Endothelial cell of umbilical vein (primary cell): ENCODE measurements at regions not wholly inside any gene's neighbourhood (a gene's known extent, or its start where the extent isn't known, plus 50 kb on each side); places are given as distances from the start of the nearest gene placed in this dataset.

Experiments used
- BruUV-seq: library from RNA; stranded (reverse); fragments of 400-500 nt; replicated peaks from 2 replicates; lab custom pipeline; 2021; lab: Mats Ljungman, UMichigan
- CTCF ChIA-PET: fragments of 300-600, 350-600 bp; sonication (Branson Sonifier 250); formaldehyde crosslinking; loops from one replicate; lab custom pipeline; 2021; ENCODE audit warnings: antibody characterized with exemption, inconsistent platforms; lab: Charles Lee
- POLR2A ChIA-PET: fragments of 300-600, 350-600 bp; sonication (Branson Sonifier 250); formaldehyde crosslinking; loops from one replicate; lab custom pipeline; 2021; ENCODE audit warnings: antibody characterized with exemption, inconsistent platforms; lab: Charles Lee
- DNase-seq: peaks from one replicate; pipeline ENCODE4 v3.0.0-alpha.2; 2011; ENCODE audit warnings: low read depth, low spot score
- FAIRE-seq: peaks from 2 replicates; lab custom pipeline; 2011; peaks lifted over from hg19 to GRCh38; lab: Jason Lieb, UNC
- H2AFZ ChIP-seq: 2 replicates; pipeline ENCODE4 v1.6.0; 2012; ENCODE audit warnings: low read depth, low read length, control low read depth, inconsistent platforms
- H3K27ac ChIP-seq: 2 replicates; pipeline ENCODE4 v1.5.1; 2011; ENCODE audit warnings: low read depth, mild to moderate bottlenecking, control low read depth, low read length, moderate library complexity; ENCODE audit not compliant: insufficient read depth
- H3K27me3 ChIP-seq, 2 experiments: 2 replicates each; pipeline versions ENCODE4 v1.6.0 to v1.6.1; 2011; ENCODE audit warnings: low read length in 2 of 2, mixed read lengths in 1 of 2; ENCODE audit not compliant: control insufficient read depth in 2 of 2, insufficient read depth in 2 of 2
- H3K36me3 ChIP-seq, 2 experiments: 2 replicates in 1 of 2; 3 replicates in 1 of 2; pipeline ENCODE4 v1.5.1; 2011; ENCODE audit warnings: low read length in 2 of 2, mild to moderate bottlenecking in 1 of 2, moderate library complexity in 1 of 2; ENCODE audit not compliant: control insufficient read depth in 2 of 2, insufficient read depth in 2 of 2; ENCODE audit errors: extremely low read depth in 1 of 2
- H3K4me1 ChIP-seq: 3 replicates; pipeline ENCODE4 v1.5.1; 2011; ENCODE audit warnings: mild to moderate bottlenecking, low read length; ENCODE audit not compliant: control insufficient read depth, insufficient read depth; ENCODE audit errors: extremely low read depth
- H3K4me2 ChIP-seq: 2 replicates; pipeline ENCODE4 v1.6.1; 2011; ENCODE audit warnings: low read length, control low read depth, mixed read lengths; ENCODE audit not compliant: insufficient read depth
- H3K4me3 ChIP-seq, 3 experiments: fragments of 200-600 bp in 1 of 3; sonication (generic), shearing (Covaris generic) in 1 of 3; replicated peaks in 1 of 3; 2 replicates each; pipeline ENCODE4 v1.5.1; 2011 to 2016; ENCODE audit warnings: control low read depth in 3 of 3, low read length in 3 of 3, mild to moderate bottlenecking in 2 of 3, inconsistent platforms in 1 of 3, low read depth in 1 of 3, moderate library complexity in 1 of 3; ENCODE audit not compliant: insufficient read depth in 1 of 3
- H3K79me2 ChIP-seq: 2 replicates; pipeline ENCODE4 v1.6.0; 2012; ENCODE audit warnings: low read length, inconsistent platforms; ENCODE audit not compliant: control insufficient read depth, insufficient read depth
- H3K9ac ChIP-seq: replicated peaks from 2 replicates; pipeline ENCODE3; 2011; ENCODE audit warnings: low read length, control low read depth; ENCODE audit not compliant: insufficient read depth; ENCODE audit errors: extremely low read depth
- H3K9me1 ChIP-seq: replicated peaks from 3 replicates; pipeline ENCODE4 v1.6.0; 2011; ENCODE audit warnings: mild to moderate bottlenecking, low read length; ENCODE audit not compliant: control insufficient read depth, insufficient read depth; ENCODE audit errors: extremely low read depth
- H3K9me3 ChIP-seq: replicated peaks from 2 replicates; pipeline ENCODE4 v1.5.1; 2012; ENCODE audit warnings: low read length, inconsistent platforms; ENCODE audit not compliant: control insufficient read depth, insufficient read depth
- H4K20me1 ChIP-seq: replicated peaks from 2 replicates; pipeline ENCODE3; 2011; ENCODE audit warnings: mild to moderate bottlenecking, low read length; ENCODE audit not compliant: control insufficient read depth, insufficient read depth; ENCODE audit errors: extremely low read depth
- EZH2 ChIP-seq: IDR thresholded peaks from 2 replicates; pipeline ENCODE4 v1.6.1; 2012; ENCODE audit warnings: borderline replicate concordance, low read depth, mild to moderate bottlenecking, moderate library complexity, low read length, inconsistent platforms; ENCODE audit not compliant: severe bottlenecking
- POLR2A ChIP-seq: IDR thresholded peaks from 2 replicates; pipeline ENCODE4 v1.6.1; 2012; ENCODE audit warnings: low read depth, mild to moderate bottlenecking, control low read depth, low read length
- POLR2AphosphoS5 ChIP-seq: IDR thresholded peaks from 2 replicates; pipeline ENCODE4 v1.6.1; 2012; ENCODE audit warnings: low read depth, mild to moderate bottlenecking, control low read depth, low read length, moderate library complexity; ENCODE audit not compliant: insufficient read depth
- dilution Hi-C: fragments of 300-500 bp; cut with MboI; formaldehyde crosslinking; loops from one replicate; pipeline ENCODE4 v1.15.0; 2019; ENCODE audit warnings: low sequenced_read_pairs; ENCODE audit not compliant: extremely low pct_ligation_motif_present
- intact Hi-C: fragments of 100-400 bp; cut with micrococcal nuclease; formaldehyde crosslinking; loops from one replicate; pipeline ENCODE4 v1.10.0; 2022

GRCh38 chr9:97748525-97748924 is 51.4 kb upstream of the XPA start:
- ChIA-PET CTCF (interaction anchor here (1.3 kb wide), 1 partner anchor 142 kb away, joined by 3 read pairs; no protein-coding TSS in a partner anchor), POLR2A (no interaction called here)
- no peak for FAIRE-seq
- Histone ChIP-seq H3K27ac (no peak overlapping the region), H3K9ac (no peak overlapping the region), H2AFZ (no peak overlapping the region), H3K9me1 (no peaks in the 10 kb centered on the region), H3K4me3 (no peak overlapping the region), H3K4me1 (no peaks in the 10 kb centered on the region), H3K4me2 (no peak overlapping the region), H4K20me1 (no peaks in the 10 kb centered on the region), H3K27me3 (peaks cover 18 to 21% of the 10 kb centered on the region in 2 experiments), H3K36me3 (no peaks in the 10 kb centered on the region), H3K9me3 (no peaks in the 10 kb centered on the region), H3K79me2 (no peaks in the 10 kb centered on the region)
- TF ChIP-seq POLR2A, result no peak
- no TSS peak for BruUV-seq
- dilution Hi-C loops (no loop called here), intact Hi-C loops (no loop called here)
- DNase-seq, result no peak

GRCh38 chr9:97749928-97750327 is 52.8 kb upstream of the XPA start:
- CTCF ChIA-PET, result interaction anchor here (0.9 to 1.6 kb wide), 3 partner anchors 15 to 141 kb away, joined by 3 to 6 read pairs (median 3); no protein-coding TSS in a partner anchor
- DNase-seq (no peak), FAIRE-seq (no peak)
- no peak overlapping the region for H3K4me3 ChIP-seq
- no peak overlapping the region for H3K27ac ChIP-seq
- dilution Hi-C loops, result no loop called here
- H3K4me2 ChIP-seq, result no peak overlapping the region
- peaks cover 19% of the 10 kb centered on the region in 2 experiments for H3K27me3 ChIP-seq
- H3K9me1 ChIP-seq, result no peaks in the 10 kb centered on the region
- H3K9ac ChIP-seq, result no peak overlapping the region
- intact Hi-C loops, result no loop called here
- no peaks in the 10 kb centered on the region for H3K79me2 ChIP-seq
- no peaks in the 10 kb centered on the region for H3K9me3 ChIP-seq
- TF ChIP-seq POLR2AphosphoS5 (no peak), EZH2 (no peak)
- no peak overlapping the region for H2AFZ ChIP-seq
- H3K4me1 ChIP-seq, result no peaks in the 10 kb centered on the region
- POLR2A ChIA-PET, result no interaction called here
- no TSS peak for BruUV-seq
- H3K36me3 ChIP-seq, result no peaks in the 10 kb centered on the region
- H4K20me1 ChIP-seq, result no peaks in the 10 kb centered on the region
